NT2/D1 (cell line): ENCODE measurements at regions not wholly inside any gene's neighbourhood (a gene's known extent, or its start where the extent isn't known, plus 50 kb on each side); places are given as distances from the start of the nearest gene placed in this dataset.

Experiments used
- SUZ12 ChIP-seq: IDR thresholded peaks from 2 replicates; pipeline ENCODE4 v1.6.1; 2011; ENCODE audit not compliant: insufficient read length, insufficient read depth; ENCODE audit errors: extremely low read depth
- YY1 ChIP-seq: IDR thresholded peaks from 2 replicates; pipeline ENCODE4 v1.6.1; 2011; ENCODE audit not compliant: insufficient read length, insufficient read depth

DNA sequence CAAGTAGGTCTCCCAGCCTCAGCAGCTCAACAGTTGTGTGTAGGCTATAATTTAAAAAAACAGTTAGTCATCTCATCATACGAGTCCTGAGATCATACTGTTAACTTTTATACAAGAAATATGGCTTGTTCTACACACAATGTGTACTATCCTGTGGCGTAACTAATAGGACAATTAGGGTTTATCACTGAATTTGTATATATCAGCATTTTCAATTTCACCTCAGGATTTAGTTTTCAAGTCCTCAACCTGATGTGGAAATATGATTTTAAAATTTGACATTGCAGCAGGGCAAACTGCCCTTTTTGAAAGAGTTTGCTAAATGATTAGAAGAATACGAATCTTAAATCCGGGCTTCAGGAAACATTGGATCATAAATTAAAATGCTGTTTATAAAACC is 237.2 kb upstream of the CTBP2 start:
- TF ChIP-seq YY1, result no peak
- TF ChIP-seq SUZ12, result no peak
